ENCODE measurements at regions not wholly inside any gene's neighbourhood (a gene's known extent, or its start where the extent isn't known, plus 50 kb on each side); places are given as distances from the start of the nearest gene placed in this dataset.

DNA sequence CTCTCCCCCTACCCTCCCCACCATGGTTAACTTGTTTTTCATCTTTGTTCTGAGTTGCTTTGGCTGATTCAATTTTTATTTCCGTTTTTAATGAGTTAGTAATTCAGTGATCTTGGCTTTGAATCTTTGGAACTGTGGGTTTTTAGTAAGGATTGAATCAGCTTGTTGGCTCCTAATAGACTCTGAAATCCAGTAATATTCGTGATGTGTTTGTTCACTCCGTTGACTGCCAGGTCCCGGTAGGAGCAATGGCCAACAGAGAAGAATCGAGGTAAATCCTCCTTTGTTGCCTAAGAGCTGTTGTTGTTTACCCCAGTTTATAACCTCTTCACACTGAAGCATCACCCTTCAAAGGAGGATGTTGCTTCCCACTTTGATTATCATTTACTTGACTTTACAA is 92.7 kb downstream of the PCSK1 start:
- Histone ChIP-seq H4K20me1 (ENCODE audit: insufficient read depth) (no peaks in the 10 kb centered on the region), H3K4me3 (no peak overlapping the region), H3K27ac (no peak overlapping the region), H3K9me3 (ENCODE audit: insufficient read depth, low read depth) (no peaks in the 10 kb centered on the region), H3K36me3 (ENCODE audit: low read depth) (no peaks in the 10 kb centered on the region), H3K4me1 (replicated peaks; ENCODE audit: insufficient read depth) (peaks cover 10% of the 10 kb centered on the region), H2AFZ (no peak overlapping the region), H3K9me2 (ENCODE audit: insufficient read depth) (no peaks in the 10 kb centered on the region), H3F3A (ENCODE audit: insufficient read depth, low read depth) (0 out of 2 replicates have a peak, but pooled peaks cover 3% of the 10 kb centered on the region), H3K27me3 (ENCODE audit: insufficient read depth, low read depth) (no peaks in the 10 kb centered on the region), H3K79me2 (ENCODE audit: low read depth) (no peaks in the 10 kb centered on the region), H3K4me2 (no peak overlapping the region)
- ChIA-PET CTCF (interaction anchor here (0.6 kb wide), 1 partner anchor 898 kb away, joined by 3 read pairs; no protein-coding TSS in a partner anchor), POLR2A (ENCODE audit: unreplicated experiment) (no interaction called here)
- DNase-seq = no peak
- BruUV-seq (replicated peaks) = no TSS peak
- intact Hi-C loops (cut with micrococcal nuclease; ENCODE audit: unreplicated experiment) = loop anchor here (5.0 to 10.0 kb wide), 3 partner anchors 344 to 822 kb away; no protein-coding TSS in a partner anchor
- TF ChIP-seq, protein P1, sequence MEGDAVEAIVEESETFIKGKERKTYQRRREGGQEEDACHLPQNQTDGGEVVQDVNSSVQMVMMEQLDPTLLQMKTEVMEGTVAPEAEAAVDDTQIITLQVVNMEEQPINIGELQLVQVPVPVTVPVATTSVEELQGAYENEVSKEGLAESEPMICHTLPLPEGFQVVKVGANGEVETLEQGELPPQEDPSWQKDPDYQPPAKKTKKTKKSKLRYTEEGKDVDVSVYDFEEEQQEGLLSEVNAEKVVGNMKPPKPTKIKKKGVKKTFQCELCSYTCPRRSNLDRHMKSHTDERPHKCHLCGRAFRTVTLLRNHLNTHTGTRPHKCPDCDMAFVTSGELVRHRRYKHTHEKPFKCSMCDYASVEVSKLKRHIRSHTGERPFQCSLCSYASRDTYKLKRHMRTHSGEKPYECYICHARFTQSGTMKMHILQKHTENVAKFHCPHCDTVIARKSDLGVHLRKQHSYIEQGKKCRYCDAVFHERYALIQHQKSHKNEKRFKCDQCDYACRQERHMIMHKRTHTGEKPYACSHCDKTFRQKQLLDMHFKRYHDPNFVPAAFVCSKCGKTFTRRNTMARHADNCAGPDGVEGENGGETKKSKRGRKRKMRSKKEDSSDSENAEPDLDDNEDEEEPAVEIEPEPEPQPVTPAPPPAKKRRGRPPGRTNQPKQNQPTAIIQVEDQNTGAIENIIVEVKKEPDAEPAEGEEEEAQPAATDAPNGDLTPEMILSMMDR (conservative IDR thresholded peaks at IDR 0.05) = no peak
- no peak for TF ChIP-seq EZH2 (IDR thresholded peaks at IDR 0.05; ENCODE audit: low read depth)

DNA sequence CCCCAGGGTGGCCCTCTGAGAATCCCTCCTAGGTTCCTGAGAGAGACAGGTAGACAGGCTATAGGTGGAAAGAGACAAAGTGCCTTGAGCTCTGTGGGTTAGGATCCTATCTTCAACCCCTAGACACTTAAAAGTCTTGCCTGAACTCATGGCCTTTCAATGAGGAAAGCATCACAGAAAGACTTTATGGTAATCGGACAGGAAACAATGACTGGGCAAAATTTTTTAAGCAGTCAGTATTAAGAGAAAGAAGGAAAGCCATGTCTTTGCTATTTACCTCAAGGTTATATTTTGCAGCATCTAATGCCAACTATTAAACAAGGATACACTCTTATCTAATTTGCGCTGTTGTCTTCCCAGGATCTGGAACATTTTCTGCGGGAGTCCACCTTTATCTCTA is 93.2 kb downstream of the PCSK1 start:
- 0 out of 2 replicates have a peak, but pooled peaks cover 3% of the 10 kb centered on the region for H3F3A ChIP-seq (ENCODE audit: insufficient read depth, low read depth)
- H3K27ac ChIP-seq = no peak overlapping the region
- intact Hi-C loops (cut with micrococcal nuclease; ENCODE audit: unreplicated experiment) = loop anchor here (5.0 to 10.0 kb wide), 6 partner anchors 273 to 822 kb away; no protein-coding TSS in a partner anchor
- H3K9me3 ChIP-seq (ENCODE audit: insufficient read depth, low read depth) = no peaks in the 10 kb centered on the region
- H3K4me1 ChIP-seq (replicated peaks; ENCODE audit: insufficient read depth) = peaks cover 10% of the 10 kb centered on the region
- no TSS peak for BruUV-seq (replicated peaks)
- H3K4me2 ChIP-seq = no peak overlapping the region
- CTCF ChIA-PET = no interaction called here
- no peak for TF ChIP-seq EZH2 (IDR thresholded peaks at IDR 0.05; ENCODE audit: low read depth)
- TF ChIP-seq, protein P1 (conservative IDR thresholded peaks at IDR 0.05) = no peak
- no peaks in the 10 kb centered on the region for H3K36me3 ChIP-seq (ENCODE audit: low read depth)
- no peaks in the 10 kb centered on the region for H3K9me2 ChIP-seq (ENCODE audit: insufficient read depth)
- DNase-seq = no peak
- POLR2A ChIA-PET (ENCODE audit: unreplicated experiment) = no interaction called here
- H4K20me1 ChIP-seq (ENCODE audit: insufficient read depth) = no peaks in the 10 kb centered on the region
- no peak overlapping the region for H3K4me3 ChIP-seq
- no peaks in the 10 kb centered on the region for H3K27me3 ChIP-seq (ENCODE audit: insufficient read depth, low read depth)
- no peak overlapping the region for H2AFZ ChIP-seq
- no peaks in the 10 kb centered on the region for H3K79me2 ChIP-seq (ENCODE audit: low read depth)

DNA sequence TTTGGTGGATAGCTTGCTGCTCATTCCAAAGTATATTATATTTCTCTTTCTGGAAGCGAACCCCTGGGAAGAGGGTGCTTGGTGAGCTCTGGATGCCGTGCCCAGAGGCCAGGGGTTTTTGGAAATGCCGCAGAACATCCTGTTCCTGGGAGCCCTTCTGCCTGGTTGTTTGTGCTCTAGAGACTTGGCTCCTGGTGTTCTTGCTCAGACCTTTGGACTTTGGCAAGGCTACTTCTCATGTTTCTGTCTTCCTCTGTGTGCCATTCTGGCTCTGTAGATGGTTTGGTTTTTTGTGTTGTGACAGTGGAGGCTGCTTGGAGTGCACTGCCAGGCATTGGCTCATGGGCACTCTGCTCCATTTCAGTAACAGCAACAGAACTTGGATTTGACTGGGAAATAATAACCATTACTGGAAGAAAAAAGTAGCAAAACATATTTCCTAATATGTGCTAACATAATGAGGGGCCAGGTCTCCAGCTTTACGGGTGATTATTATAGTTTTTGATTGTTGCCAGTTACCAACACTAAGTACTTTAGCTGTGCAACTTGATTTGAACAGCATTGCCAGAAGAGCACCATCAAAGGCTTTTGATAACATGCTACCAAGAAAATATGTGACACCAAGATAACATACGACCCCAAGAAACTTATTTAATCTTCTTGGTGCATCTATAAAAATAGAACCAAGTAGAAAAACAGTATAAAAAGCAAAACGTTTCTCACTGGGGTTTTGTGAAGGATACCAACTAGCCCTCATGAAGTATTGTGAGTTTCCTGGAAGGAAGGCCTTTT is 94.2 kb downstream of the PCSK1 start:
- BruUV-seq (replicated peaks) = no TSS peak
- Histone ChIP-seq H2AFZ (no peak overlapping the region), H3K27me3 (ENCODE audit: insufficient read depth, low read depth) (no peaks in the 10 kb centered on the region), H3K36me3 (ENCODE audit: low read depth) (no peaks in the 10 kb centered on the region), H3K9me2 (ENCODE audit: insufficient read depth) (no peaks in the 10 kb centered on the region), H3F3A (ENCODE audit: insufficient read depth, low read depth) (0 out of 2 replicates have a peak, but pooled peaks cover 3% of the 10 kb centered on the region), H3K27ac (no peak overlapping the region), H3K79me2 (ENCODE audit: low read depth) (no peaks in the 10 kb centered on the region), H3K4me1 (replicated peaks; ENCODE audit: insufficient read depth) (peaks cover 10% of the 10 kb centered on the region), H3K4me3 (no peak overlapping the region), H4K20me1 (ENCODE audit: insufficient read depth) (no peaks in the 10 kb centered on the region), H3K9me3 (ENCODE audit: insufficient read depth, low read depth) (no peaks in the 10 kb centered on the region), H3K4me2 (no peak overlapping the region)
- POLR2A ChIA-PET (ENCODE audit: unreplicated experiment) = no interaction called here
- no peak for DNase-seq
- TF ChIP-seq EZH2 (IDR thresholded peaks at IDR 0.05; ENCODE audit: low read depth) = no peak
- TF ChIP-seq, protein P1 (conservative IDR thresholded peaks at IDR 0.05) = no peak
- CTCF ChIA-PET = no interaction called here
- intact Hi-C loops (cut with micrococcal nuclease; ENCODE audit: unreplicated experiment) = loop anchor here (5.0 kb wide), 3 partner anchors 272 to 697 kb away; no protein-coding TSS in a partner anchor
